WI38 (cell line): ENCODE measurements at regions not wholly inside any gene's neighbourhood (a gene's known extent, or its start where the extent isn't known, plus 50 kb on each side); places are given as distances from the start of the nearest gene placed in this dataset.

Experiments
- H3K4me3 ChIP-seq: 2 replicates; pipeline ENCODE4 v1.5.1; 2011; ENCODE audit warnings: low read depth, mild to moderate bottlenecking, control low read depth, low read length
- CTCF ChIP-seq: IDR thresholded peaks from 2 replicates; pipeline ENCODE4 v1.5.1; 2012; ENCODE audit warnings: low read depth, mild to moderate bottlenecking, control low read depth, low read length

GRCh38 chr2:14713248-14713647 is 80.7 kb downstream of the LRATD1 start:
- TF ChIP-seq CTCF, result no peak
- H3K4me3 ChIP-seq, result no peak overlapping the region

- TF ChIP-seq CTCF, result no peak
These were observed 83.1 kb downstream of the LRATD1 start for GRCh38 chr2:14715600-14715999.

GRCh38 chr2:14716319-14716718 is 83.8 kb downstream of the LRATD1 start:
- no peak overlapping the region for H3K4me3 ChIP-seq
- no peak for TF ChIP-seq CTCF

More at GRCh38 chr2:14715600-14715999, 83.1 kb downstream of the LRATD1 start:
- no peak overlapping the region for H3K4me3 ChIP-seq

GRCh38 chr2:14717131-14717530 is 84.6 kb downstream of the LRATD1 start:
- no peak overlapping the region for H3K4me3 ChIP-seq
- no peak for TF ChIP-seq CTCF

GRCh38 chr2:14720319-14720718 is 87.8 kb downstream of the LRATD1 start:
- no peak for TF ChIP-seq CTCF

GRCh38 chr2:14720739-14721138 is 88.2 kb downstream of the LRATD1 start:
- no peak for TF ChIP-seq CTCF
- no peak overlapping the region for H3K4me3 ChIP-seq

More at GRCh38 chr2:14720319-14720718, 87.8 kb downstream of the LRATD1 start:
- no peak overlapping the region for H3K4me3 ChIP-seq

- no peak overlapping the region for H3K4me3 ChIP-seq
- no peak for TF ChIP-seq CTCF
These were observed 90.5 kb downstream of the LRATD1 start for GRCh38 chr2:14722904-14723570.
